ENCODE measurements at regions not wholly inside any gene's neighbourhood (a gene's known extent, or its start where the extent isn't known, plus 50 kb on each side); places are given as distances from the start of the nearest gene placed in this dataset.

- no peak for TF ChIP-seq GATA3 (IDR thresholded peaks at IDR 0.05; ENCODE audit: low read depth, low read length)
- TF ChIP-seq GATA2 (IDR thresholded peaks at IDR 0.05; ENCODE audit: low read depth, low read length): no peak
These were observed 506.9 kb upstream of the NECTIN3 start for GRCh38 chr3:110564674-110565073.

All from SH-SY5Y (cell line).